CD14-positive monocyte (primary cell): ENCODE measurements at regions not wholly inside any gene's neighbourhood (a gene's known extent, or its start where the extent isn't known, plus 50 kb on each side); places are given as distances from the start of the nearest gene placed in this dataset.

Experiments used
- DNase-seq, 3 donors: peaks; one replicate each; pipeline ENCODE4 v3.0.0-alpha.2; 2011 to 2022
- H2AFZ ChIP-seq: 2 replicates; pipeline ENCODE4 v1.6.0; 2012; ENCODE audit warnings: mild to moderate bottlenecking, low read depth, low read length, inconsistent platforms; ENCODE audit not compliant: insufficient read depth, poor library complexity, severe bottlenecking
- H3K27ac ChIP-seq, 2 donors: 1 replicate in 1 of 2; 2 replicates in 1 of 2; pipeline ENCODE4 v1.5.1; 2012 to 2013; ENCODE audit warnings: low read length in 2 of 2, control low read depth in 1 of 2, inconsistent platforms in 1 of 2, low read depth in 1 of 2, mild to moderate bottlenecking in 1 of 2
- H3K27me3 ChIP-seq, 2 donors: one replicate each; pipeline versions ENCODE4 v1.6.0 to v1.6.1; 2011 to 2013; ENCODE audit warnings: low read length in 2 of 2; ENCODE audit not compliant: control insufficient read depth in 2 of 2, insufficient read depth in 2 of 2
- H3K36me3 ChIP-seq, 2 donors: replicated peaks in 1 of 2; 1 replicate in 1 of 2; 2 replicates in 1 of 2; pipeline versions ENCODE4 v1.5.1 to v1.6.1; 2012 to 2013; ENCODE audit warnings: low read length in 2 of 2, control low read depth in 1 of 2, inconsistent platforms in 1 of 2, mild to moderate bottlenecking in 1 of 2; ENCODE audit not compliant: insufficient read depth in 2 of 2, control insufficient read depth in 1 of 2
- H3K4me1 ChIP-seq, 2 donors: 1 replicate in 1 of 2; 2 replicates in 1 of 2; pipeline versions ENCODE4 v1.5.1 to v1.6.1; 2012 to 2013; ENCODE audit warnings: low read length in 2 of 2, control low read depth in 1 of 2, inconsistent platforms in 1 of 2, mild to moderate bottlenecking in 1 of 2, moderate library complexity in 1 of 2; ENCODE audit not compliant: insufficient read depth in 2 of 2, control insufficient read depth in 1 of 2
- H3K4me2 ChIP-seq: replicated peaks from 2 replicates; pipeline ENCODE3; 2012; ENCODE audit warnings: low read length, moderate library complexity, mild to moderate bottlenecking; ENCODE audit not compliant: poor library complexity, severe bottlenecking; ENCODE audit errors: extremely low read depth
- H3K4me3 ChIP-seq, 3 experiments: fragments of 200-600 bp in 1 of 3; sonication (generic) in 1 of 3; replicated peaks in 1 of 3; 1 replicate in 2 of 3; 2 replicates in 1 of 3; pipeline ENCODE4 v1.5.1; 2011 to 2013; ENCODE audit warnings: low read length in 3 of 3, mild to moderate bottlenecking in 3 of 3, control low read depth in 2 of 3, low read depth in 2 of 3, inconsistent platforms in 1 of 3, moderate library complexity in 1 of 3
- H3K79me2 ChIP-seq: 2 replicates; pipeline ENCODE4 v1.6.0; 2012; ENCODE audit warnings: mild to moderate bottlenecking, control low read depth, inconsistent platforms, low read length, moderate library complexity; ENCODE audit not compliant: insufficient read depth
- H3K9ac ChIP-seq: 2 replicates; pipeline ENCODE4 v1.6.0; 2017; ENCODE audit warnings: low read length, mild to moderate bottlenecking; ENCODE audit not compliant: insufficient read depth, poor library complexity, severe bottlenecking
- H3K9me3 ChIP-seq, 2 donors: replicated peaks in 1 of 2; 1 replicate in 1 of 2; 2 replicates in 1 of 2; pipeline versions ENCODE4 v1.5.1 to v1.6.1; 2012 to 2013; ENCODE audit warnings: low read length in 2 of 2, control low read depth in 1 of 2; ENCODE audit not compliant: control insufficient read depth in 1 of 2, insufficient read depth in 1 of 2
- H4K20me1 ChIP-seq: 2 replicates; pipeline ENCODE4 v1.6.0; 2012; ENCODE audit warnings: mild to moderate bottlenecking, low read length, control low read depth, moderate library complexity; ENCODE audit not compliant: insufficient read depth
- H3K27ac Mint-ChIP-seq, 7 donors: one replicate each; pipeline ENCODE4 v1.8.0; 2020; ENCODE audit warnings: mild to moderate bottlenecking in 7 of 7, mixed read lengths in 7 of 7, moderate library complexity in 6 of 7, inconsistent platforms in 2 of 7
- H3K27me3 Mint-ChIP-seq, 3 donors: one replicate each; pipeline ENCODE4 v1.8.0; 2021 to 2022; ENCODE audit warnings: low read depth in 3 of 3, mild to moderate bottlenecking in 3 of 3, mixed read lengths in 3 of 3, moderate library complexity in 3 of 3, inconsistent platforms in 1 of 3
- H3K36me3 Mint-ChIP-seq, 2 donors: one replicate each; pipeline ENCODE4 v1.8.0; 2020; ENCODE audit warnings: mixed read lengths in 2 of 2, inconsistent platforms in 1 of 2, mild to moderate bottlenecking in 1 of 2
- H3K4me1 Mint-ChIP-seq: one replicate; pipeline ENCODE4 v1.8.0; 2020; ENCODE audit warnings: mild to moderate bottlenecking, mixed read lengths
- H3K4me3 Mint-ChIP-seq, 2 donors: one replicate each; pipeline ENCODE4 v1.8.0; 2020; ENCODE audit warnings: mild to moderate bottlenecking in 2 of 2, mixed read lengths in 2 of 2, moderate library complexity in 1 of 2
- H3K9me3 Mint-ChIP-seq, 7 donors: one replicate each; pipeline ENCODE4 v1.8.0; 2020 to 2022; ENCODE audit warnings: mixed read lengths in 7 of 7, mild to moderate bottlenecking in 6 of 7, moderate library complexity in 6 of 7, inconsistent platforms in 2 of 7
- WGBS: methylation state at CpG from one replicate; pipeline ENCODE4 v1.1.5; 2013; ENCODE audit warnings: missing lambda C conversion rate; ENCODE audit not compliant: insufficient coverage; 5-methylcytosine and 5-hydroxymethylcytosine counted together
- intact Hi-C, 2 donors: fragments of 100-400 bp; cut with micrococcal nuclease; formaldehyde crosslinking; loops; one replicate each; pipeline versions ENCODE4 v1.15.0 to v1.15.1; 2023
- TF ChIP-seq, protein P1 (sequence below): fragments of 200-600 bp; IDR thresholded peaks from one replicate; pipeline ENCODE4 v1.8.0; 2022; ENCODE audit warnings: antibody characterized with exemption, mild to moderate bottlenecking

DNA sequence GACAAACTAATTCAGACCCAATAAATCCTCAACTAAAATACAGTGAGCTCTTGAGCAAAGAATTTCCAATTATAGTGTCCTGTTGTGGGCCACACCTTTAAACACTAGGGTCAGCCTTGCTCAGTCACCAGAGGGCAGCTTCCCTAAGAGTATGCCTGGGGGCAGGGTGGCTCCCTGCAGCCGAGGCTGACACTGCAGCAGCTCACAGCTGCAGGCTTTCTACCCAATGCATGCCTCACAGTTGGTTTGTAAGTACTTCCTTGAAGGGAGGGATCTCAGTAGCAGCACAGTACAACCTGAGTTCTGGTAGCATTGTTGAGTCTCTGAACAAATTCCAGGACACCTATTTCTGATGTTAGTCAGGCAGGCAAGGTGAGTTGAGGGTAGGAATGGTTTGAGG, 335.6 kb downstream of the TUSC7 start:
- H3K27me3 ChIP-seq, result no peaks in the 10 kb centered on the region
- TF ChIP-seq, protein P1, sequence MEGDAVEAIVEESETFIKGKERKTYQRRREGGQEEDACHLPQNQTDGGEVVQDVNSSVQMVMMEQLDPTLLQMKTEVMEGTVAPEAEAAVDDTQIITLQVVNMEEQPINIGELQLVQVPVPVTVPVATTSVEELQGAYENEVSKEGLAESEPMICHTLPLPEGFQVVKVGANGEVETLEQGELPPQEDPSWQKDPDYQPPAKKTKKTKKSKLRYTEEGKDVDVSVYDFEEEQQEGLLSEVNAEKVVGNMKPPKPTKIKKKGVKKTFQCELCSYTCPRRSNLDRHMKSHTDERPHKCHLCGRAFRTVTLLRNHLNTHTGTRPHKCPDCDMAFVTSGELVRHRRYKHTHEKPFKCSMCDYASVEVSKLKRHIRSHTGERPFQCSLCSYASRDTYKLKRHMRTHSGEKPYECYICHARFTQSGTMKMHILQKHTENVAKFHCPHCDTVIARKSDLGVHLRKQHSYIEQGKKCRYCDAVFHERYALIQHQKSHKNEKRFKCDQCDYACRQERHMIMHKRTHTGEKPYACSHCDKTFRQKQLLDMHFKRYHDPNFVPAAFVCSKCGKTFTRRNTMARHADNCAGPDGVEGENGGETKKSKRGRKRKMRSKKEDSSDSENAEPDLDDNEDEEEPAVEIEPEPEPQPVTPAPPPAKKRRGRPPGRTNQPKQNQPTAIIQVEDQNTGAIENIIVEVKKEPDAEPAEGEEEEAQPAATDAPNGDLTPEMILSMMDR, result peak; percentile 9
- intact Hi-C loops, result no loop called here
- H4K20me1 ChIP-seq, result no peaks in the 10 kb centered on the region
- Mint-ChIP-seq H3K36me3 (no peaks in the 10 kb centered on the region), H3K27me3 (no peaks in the 10 kb centered on the region), H3K27ac (peak overlapping the region in 5 of 7 donors; percentile 1 to 64 (median 56)), H3K4me1 (peaks cover 8% of the 10 kb centered on the region), H3K9me3 (peaks cover 0 to 3% (median 0%) of the 10 kb centered on the region in 7 donors), H3K4me3 (peak overlapping the region in 1 of 2 donors; percentile 11)
- no peak overlapping the region for H3K4me3 ChIP-seq
- H2AFZ ChIP-seq, result peak overlapping the region; percentile 27
- no peak overlapping the region for H3K9ac ChIP-seq
- no CpG with 5 or more reads among the region's 1 CpG for WGBS
- H3K4me1 ChIP-seq, result peaks cover 10 to 11% of the 10 kb centered on the region in 2 donors
- no peak for DNase-seq
- peak overlapping the region in 1 of 2 donors; percentile 46 for H3K27ac ChIP-seq
- H3K9me3 ChIP-seq, result no peaks in the 10 kb centered on the region
- H3K4me2 ChIP-seq, result peak overlapping the region; percentile 4
- no peaks in the 10 kb centered on the region for H3K79me2 ChIP-seq
- H3K36me3 ChIP-seq, result no peaks in the 10 kb centered on the region

DNA sequence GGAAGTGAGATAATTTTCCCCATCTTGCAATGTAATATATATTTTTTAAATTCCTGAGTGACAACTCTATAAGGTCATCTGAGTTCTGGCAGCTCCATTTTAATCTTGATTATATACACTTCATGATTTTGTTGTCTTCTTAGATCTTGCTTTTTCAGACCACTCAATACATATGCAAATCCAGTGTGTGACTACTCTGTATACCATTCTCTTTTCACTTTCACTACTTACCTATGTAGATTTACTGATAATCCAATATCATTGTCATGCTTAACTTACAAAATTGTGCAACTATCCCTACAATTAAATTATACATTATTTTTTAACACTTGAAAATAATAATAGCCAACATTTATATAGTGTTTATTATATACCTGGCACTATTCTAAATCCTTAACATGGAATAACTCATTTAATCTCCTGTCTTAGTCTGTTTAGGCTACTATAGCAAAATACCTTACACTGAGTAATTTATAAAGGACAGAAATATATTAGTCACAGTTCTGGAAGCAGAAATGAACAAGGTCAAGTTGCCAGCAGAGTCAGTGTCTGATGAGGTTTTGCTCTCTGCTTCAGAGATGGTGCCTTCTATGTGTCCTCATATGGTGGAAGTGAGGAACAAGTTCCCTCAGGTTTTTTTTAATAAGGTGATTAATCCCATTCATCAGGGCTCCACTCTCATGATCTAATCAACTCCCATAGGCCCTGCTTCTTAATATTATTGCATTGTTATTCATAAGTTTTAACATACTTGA, 338.5 kb downstream of the TUSC7 start:
- H3K27me3 Mint-ChIP-seq, result no peaks in the 10 kb centered on the region
- peaks cover 0 to 8% (median 0%) of the 10 kb centered on the region in 7 donors for H3K9me3 Mint-ChIP-seq
- H3K4me1 Mint-ChIP-seq, result peaks cover 10% of the 10 kb centered on the region
- H3K27ac Mint-ChIP-seq, result no peak overlapping the region
- H3K4me3 Mint-ChIP-seq, result no peak overlapping the region
- Histone ChIP-seq H3K27ac (no peak overlapping the region), H2AFZ (no peak overlapping the region), H3K79me2 (no peaks in the 10 kb centered on the region), H3K27me3 (no peaks in the 10 kb centered on the region), H3K4me3 (no peak overlapping the region), H3K9me3 (no peaks in the 10 kb centered on the region), H3K9ac (no peak overlapping the region), H3K36me3 (no peaks in the 10 kb centered on the region), H3K4me1 (peaks cover 10 to 11% of the 10 kb centered on the region in 2 donors), H4K20me1 (no peaks in the 10 kb centered on the region), H3K4me2 (no peak overlapping the region)
- no peaks in the 10 kb centered on the region for H3K36me3 Mint-ChIP-seq
- DNase-seq, result no peak
- intact Hi-C loops, result no loop called here
- TF ChIP-seq, protein P1, result no peak
